ENCODE measurements at regions not wholly inside any gene's neighbourhood (a gene's known extent, or its start where the extent isn't known, plus 50 kb on each side); places are given as distances from the start of the nearest gene placed in this dataset.

DNA sequence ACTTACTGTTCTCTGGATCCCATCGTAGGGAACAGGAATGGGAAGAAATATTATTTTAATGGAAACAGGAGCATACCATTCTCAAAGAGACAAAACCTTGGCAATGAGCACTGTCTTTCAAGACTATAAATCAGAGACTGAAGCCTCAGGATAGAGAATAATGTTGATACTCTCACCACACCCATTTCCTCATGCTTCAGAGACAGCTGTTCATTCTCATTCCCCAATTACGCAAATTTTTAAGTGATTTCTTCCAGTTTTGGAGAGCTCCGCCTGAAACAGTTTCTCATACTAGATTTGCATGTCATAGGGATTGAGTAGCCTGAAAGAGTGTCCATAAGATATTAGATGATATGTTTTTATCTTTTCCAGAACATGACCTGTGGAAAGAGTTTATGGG, 290.5 kb upstream of the RASA1 start:
- TF ChIP-seq, protein P1, sequence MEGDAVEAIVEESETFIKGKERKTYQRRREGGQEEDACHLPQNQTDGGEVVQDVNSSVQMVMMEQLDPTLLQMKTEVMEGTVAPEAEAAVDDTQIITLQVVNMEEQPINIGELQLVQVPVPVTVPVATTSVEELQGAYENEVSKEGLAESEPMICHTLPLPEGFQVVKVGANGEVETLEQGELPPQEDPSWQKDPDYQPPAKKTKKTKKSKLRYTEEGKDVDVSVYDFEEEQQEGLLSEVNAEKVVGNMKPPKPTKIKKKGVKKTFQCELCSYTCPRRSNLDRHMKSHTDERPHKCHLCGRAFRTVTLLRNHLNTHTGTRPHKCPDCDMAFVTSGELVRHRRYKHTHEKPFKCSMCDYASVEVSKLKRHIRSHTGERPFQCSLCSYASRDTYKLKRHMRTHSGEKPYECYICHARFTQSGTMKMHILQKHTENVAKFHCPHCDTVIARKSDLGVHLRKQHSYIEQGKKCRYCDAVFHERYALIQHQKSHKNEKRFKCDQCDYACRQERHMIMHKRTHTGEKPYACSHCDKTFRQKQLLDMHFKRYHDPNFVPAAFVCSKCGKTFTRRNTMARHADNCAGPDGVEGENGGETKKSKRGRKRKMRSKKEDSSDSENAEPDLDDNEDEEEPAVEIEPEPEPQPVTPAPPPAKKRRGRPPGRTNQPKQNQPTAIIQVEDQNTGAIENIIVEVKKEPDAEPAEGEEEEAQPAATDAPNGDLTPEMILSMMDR (IDR thresholded peaks at IDR 0.05), result no peak
- TF ChIP-seq EZH2 (IDR thresholded peaks at IDR 0.05), result no peak
